Activated T-helper 1 cell treated with anti-CD3 and anti-CD28 coated beads, Interleukin-12 subunit alpha, Interleukin-12 subunit beta, Interleukin-2, Interleukin-4 antibody, amounts not matched to agents 30 ng/mL and 10 ng/mL and 1 ng/mL, durations not matched to agents 14 hours and 24 hours and 36 hours (primary cell): ENCODE measurements at regions not wholly inside any gene's neighbourhood (a gene's known extent, or its start where the extent isn't known, plus 50 kb on each side); places are given as distances from the start of the nearest gene placed in this dataset.
A peak's percentile ranks its signal among the peaks of the same experiment; 100 is the strongest.

Source experiments
- DNase-seq: peaks from one replicate; pipeline ENCODE4 v3.0.0; 2021; ENCODE audit warnings: low spot score
- H3K27ac Mint-ChIP-seq: one replicate; pipeline ENCODE4 v1.8.0; 2021; ENCODE audit warnings: mild to moderate bottlenecking, mixed read lengths
- H3K27me3 Mint-ChIP-seq: one replicate; pipeline ENCODE4 v1.8.0; 2022; ENCODE audit warnings: mild to moderate bottlenecking, moderate library complexity, mixed read lengths; ENCODE audit not compliant: insufficient read depth
- H3K36me3 Mint-ChIP-seq: one replicate; pipeline ENCODE4 v1.8.0; 2021; ENCODE audit warnings: low read depth, mixed read lengths
- H3K4me1 Mint-ChIP-seq: one replicate; pipeline ENCODE4 v1.8.0; 2021; ENCODE audit warnings: low read depth, mixed read lengths
- H3K4me3 Mint-ChIP-seq: one replicate; pipeline ENCODE4 v1.8.0; 2021; ENCODE audit warnings: mild to moderate bottlenecking, moderate library complexity, mixed read lengths
- H3K9me3 Mint-ChIP-seq: one replicate; pipeline ENCODE4 v1.8.0; 2021; ENCODE audit warnings: mixed read lengths
- intact Hi-C: fragments of 100-400 bp; cut with micrococcal nuclease; formaldehyde crosslinking; loops from one replicate; pipeline ENCODE4 v1.15.1; 2024

GRCh38 chr1:177863796-177864195 lies 106.1 kb downstream of the SEC16B start:
- no peak overlapping the region for H3K4me3 Mint-ChIP-seq
- no peak overlapping the region for H3K27ac Mint-ChIP-seq
- no peaks in the 10 kb centered on the region for H3K9me3 Mint-ChIP-seq
- intact Hi-C loops = no loop called here
- no peaks in the 10 kb centered on the region for H3K4me1 Mint-ChIP-seq
- no peak for DNase-seq
- H3K36me3 Mint-ChIP-seq = no peaks in the 10 kb centered on the region
- H3K27me3 Mint-ChIP-seq = no peaks in the 10 kb centered on the region

- no peaks in the 10 kb centered on the region for H3K36me3 Mint-ChIP-seq
- intact Hi-C loops = no loop called here
- H3K27me3 Mint-ChIP-seq = no peaks in the 10 kb centered on the region
- H3K27ac Mint-ChIP-seq = no peak overlapping the region
- H3K4me1 Mint-ChIP-seq = no peaks in the 10 kb centered on the region
- no peak overlapping the region for H3K4me3 Mint-ChIP-seq
- DNase-seq = no peak
- H3K9me3 Mint-ChIP-seq = no peaks in the 10 kb centered on the region
Measured at GRCh38 chr1:177862916-177863315, 106.9 kb downstream of the SEC16B start.

GRCh38 chr1:177859572-177859971 lies 110.3 kb downstream of the SEC16B start:
- Mint-ChIP-seq H3K4me1 (no peaks in the 10 kb centered on the region), H3K4me3 (no peak overlapping the region), H3K36me3 (no peaks in the 10 kb centered on the region), H3K9me3 (no peaks in the 10 kb centered on the region), H3K27ac (no peak overlapping the region), H3K27me3 (no peaks in the 10 kb centered on the region)
- intact Hi-C loops = no loop called here
- no peak for DNase-seq

DNA sequence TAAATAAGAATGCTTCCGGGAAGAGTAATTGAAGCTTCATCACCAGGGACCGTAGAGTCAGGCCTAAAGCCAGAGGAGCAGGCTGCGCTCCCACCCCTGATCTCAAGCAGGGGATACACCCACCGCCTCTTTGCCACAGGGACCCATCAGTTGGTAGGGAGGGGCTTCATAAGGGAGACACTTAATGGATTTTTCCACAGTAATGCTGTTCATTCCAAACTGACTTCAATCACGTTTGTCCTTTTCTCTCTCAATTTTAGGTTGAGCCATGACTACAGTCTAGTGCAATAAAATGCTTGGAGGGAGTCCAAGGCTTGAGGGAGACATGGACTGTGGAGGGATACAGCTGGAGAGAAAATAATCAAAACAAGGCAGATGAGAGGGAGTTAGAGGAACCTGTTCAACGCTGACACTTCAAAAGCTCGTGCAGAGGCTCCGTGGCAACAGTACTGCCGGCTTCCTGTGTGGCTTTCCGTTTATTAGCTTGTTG lies 111.5 kb downstream of the SEC16B start:
- no peak overlapping the region for H3K4me3 Mint-ChIP-seq
- H3K36me3 Mint-ChIP-seq = no peaks in the 10 kb centered on the region
- no peak overlapping the region for H3K27ac Mint-ChIP-seq
- H3K9me3 Mint-ChIP-seq = no peaks in the 10 kb centered on the region
- intact Hi-C loops = no loop called here
- H3K27me3 Mint-ChIP-seq = no peaks in the 10 kb centered on the region
- H3K4me1 Mint-ChIP-seq = no peaks in the 10 kb centered on the region
- DNase-seq = no peak

DNA sequence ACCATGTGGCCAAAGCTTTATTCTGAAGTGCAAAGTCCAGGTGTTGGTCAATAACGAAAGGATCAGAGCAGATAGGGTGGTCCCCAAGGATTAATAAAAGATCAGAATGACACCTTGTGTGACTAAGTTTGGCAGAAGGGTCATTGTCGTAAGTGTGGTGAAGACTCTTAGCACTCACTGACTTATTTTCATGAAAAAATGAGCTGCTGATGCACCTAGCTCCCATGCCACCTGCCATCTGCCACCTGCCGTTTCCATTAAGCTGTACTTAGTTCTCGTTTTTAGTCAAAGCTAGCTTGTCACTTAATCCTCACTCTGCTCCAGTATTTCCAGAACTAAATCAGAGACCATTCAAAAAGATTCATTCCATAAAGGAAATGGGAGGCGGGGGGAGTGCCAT lies 112.6 kb downstream of the SEC16B start:
- Mint-ChIP-seq H3K36me3 (no peaks in the 10 kb centered on the region), H3K4me1 (no peaks in the 10 kb centered on the region), H3K9me3 (no peaks in the 10 kb centered on the region), H3K27me3 (no peaks in the 10 kb centered on the region), H3K27ac (no peak overlapping the region), H3K4me3 (no peak overlapping the region)
- no peak for DNase-seq
- intact Hi-C loops = no loop called here

DNA sequence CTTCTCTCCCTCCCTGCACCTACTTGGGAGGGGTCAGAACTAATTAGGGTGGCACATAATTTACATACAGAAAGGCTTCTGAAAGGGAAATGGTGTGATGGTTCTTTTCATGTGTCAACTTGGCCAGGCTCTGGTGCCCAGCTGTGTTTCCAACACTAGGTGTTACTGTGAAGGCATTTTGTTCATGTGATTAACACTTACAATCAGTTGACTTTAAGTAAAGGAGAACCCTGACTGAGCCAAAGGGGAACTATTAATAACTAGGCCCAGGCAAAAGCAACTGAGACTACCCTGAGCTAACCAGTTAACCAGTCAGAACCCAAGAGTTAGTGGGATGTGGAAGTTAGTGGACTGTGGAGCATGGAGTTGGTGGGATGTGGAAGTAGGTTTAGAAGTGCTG lies 114.9 kb downstream of the SEC16B start:
- no peaks in the 10 kb centered on the region for H3K4me1 Mint-ChIP-seq
- H3K4me3 Mint-ChIP-seq = no peak overlapping the region
- no peaks in the 10 kb centered on the region for H3K9me3 Mint-ChIP-seq
- H3K36me3 Mint-ChIP-seq = no peaks in the 10 kb centered on the region
- H3K27ac Mint-ChIP-seq = no peak overlapping the region
- intact Hi-C loops = no loop called here
- no peak for DNase-seq
- no peaks in the 10 kb centered on the region for H3K27me3 Mint-ChIP-seq

- H3K4me3 Mint-ChIP-seq = no peak overlapping the region
- H3K36me3 Mint-ChIP-seq = no peaks in the 10 kb centered on the region
- DNase-seq = no peak
- intact Hi-C loops = no loop called here
- no peak overlapping the region for H3K27ac Mint-ChIP-seq
- H3K27me3 Mint-ChIP-seq = no peaks in the 10 kb centered on the region
- peaks cover 3% of the 10 kb centered on the region for H3K9me3 Mint-ChIP-seq
- H3K4me1 Mint-ChIP-seq = no peaks in the 10 kb centered on the region
Measured at GRCh38 chr1:177849579-177850290, 120.1 kb downstream of the SEC16B start.

- no peaks in the 10 kb centered on the region for H3K36me3 Mint-ChIP-seq
- no peaks in the 10 kb centered on the region for H3K27me3 Mint-ChIP-seq
- H3K9me3 Mint-ChIP-seq = peaks cover 3% of the 10 kb centered on the region
- intact Hi-C loops = no loop called here
- no peak overlapping the region for H3K27ac Mint-ChIP-seq
- H3K4me3 Mint-ChIP-seq = no peak overlapping the region
- DNase-seq = no peak
- H3K4me1 Mint-ChIP-seq = no peaks in the 10 kb centered on the region
Measured at GRCh38 chr1:177849130-177849529, 120.7 kb downstream of the SEC16B start.

- H3K4me3 Mint-ChIP-seq = no peak overlapping the region
- H3K27ac Mint-ChIP-seq = peak overlapping the region; percentile 50
- H3K9me3 Mint-ChIP-seq = peaks cover 3% of the 10 kb centered on the region
- H3K4me1 Mint-ChIP-seq = no peaks in the 10 kb centered on the region
- H3K36me3 Mint-ChIP-seq = no peaks in the 10 kb centered on the region
- H3K27me3 Mint-ChIP-seq = no peaks in the 10 kb centered on the region
- intact Hi-C loops = no loop called here
- DNase-seq = no peak
Measured at GRCh38 chr1:177848577-177848976, 121.3 kb downstream of the SEC16B start.

- Mint-ChIP-seq H3K27ac (no peak overlapping the region), H3K4me3 (no peak overlapping the region), H3K4me1 (no peaks in the 10 kb centered on the region), H3K27me3 (no peaks in the 10 kb centered on the region), H3K9me3 (peaks cover 3% of the 10 kb centered on the region), H3K36me3 (no peaks in the 10 kb centered on the region)
- intact Hi-C loops = no loop called here
- no peak for DNase-seq
Measured at GRCh38 chr1:177847843-177848242, 122.0 kb downstream of the SEC16B start.

DNA sequence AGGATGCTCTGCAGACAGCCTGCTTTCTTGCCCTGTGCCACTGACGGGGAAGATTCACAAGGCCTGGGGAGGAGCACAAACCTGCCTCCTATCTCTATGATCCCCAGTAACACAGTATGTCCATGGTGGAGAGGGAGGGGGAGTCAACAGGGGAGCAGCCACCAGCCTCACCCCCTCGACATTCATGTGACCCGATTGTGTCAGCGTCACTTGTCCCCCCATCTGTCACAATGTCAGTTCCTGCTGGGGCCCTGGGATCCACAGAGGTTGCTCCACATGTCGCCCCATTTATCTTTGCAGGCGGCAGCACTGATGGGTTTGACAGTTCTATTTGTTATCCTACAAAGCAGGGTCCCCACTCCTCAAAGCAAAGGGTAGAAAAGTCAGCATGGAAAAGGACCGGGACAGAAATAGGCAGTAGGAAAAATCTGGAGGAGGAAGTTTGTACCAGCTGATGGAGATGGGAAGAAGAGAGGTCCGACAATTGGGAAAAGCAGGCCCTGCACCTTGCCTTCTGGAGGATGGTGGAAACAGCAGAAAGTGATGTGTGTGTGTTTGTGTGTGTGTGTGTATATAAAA lies 130.9 kb downstream of the SEC16B start:
- no peaks in the 10 kb centered on the region for H3K36me3 Mint-ChIP-seq
- no peak for DNase-seq
- H3K9me3 Mint-ChIP-seq = no peaks in the 10 kb centered on the region
- intact Hi-C loops = no loop called here
- no peak overlapping the region for H3K4me3 Mint-ChIP-seq
- no peaks in the 10 kb centered on the region for H3K27me3 Mint-ChIP-seq
- H3K27ac Mint-ChIP-seq = no peak overlapping the region
- no peaks in the 10 kb centered on the region for H3K4me1 Mint-ChIP-seq

DNA sequence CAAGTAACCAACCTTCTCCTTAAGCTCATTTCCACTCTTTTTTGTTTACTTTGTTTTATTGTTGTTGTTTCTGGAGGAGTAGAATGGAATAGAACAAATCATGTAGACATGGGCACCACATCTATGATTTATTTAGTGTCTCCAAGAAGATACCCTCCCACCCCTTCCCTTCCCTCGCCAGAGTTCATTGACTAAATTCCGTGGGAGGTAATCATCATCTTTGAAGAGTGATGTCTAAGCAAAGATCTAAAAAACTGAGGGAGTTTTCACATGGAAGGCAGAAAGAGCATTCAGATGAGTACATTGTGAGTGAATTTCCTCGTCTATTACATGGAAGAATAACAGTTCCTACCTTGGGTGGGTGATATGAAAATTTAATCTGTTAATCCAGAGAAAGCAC lies 136.2 kb downstream of the SEC16B start:
- H3K36me3 Mint-ChIP-seq = no peaks in the 10 kb centered on the region
- H3K27me3 Mint-ChIP-seq = no peaks in the 10 kb centered on the region
- DNase-seq = no peak
- H3K4me3 Mint-ChIP-seq = no peak overlapping the region
- intact Hi-C loops = no loop called here
- no peak overlapping the region for H3K27ac Mint-ChIP-seq
- H3K9me3 Mint-ChIP-seq = peaks cover under 1% of the 10 kb centered on the region
- H3K4me1 Mint-ChIP-seq = no peaks in the 10 kb centered on the region

- H3K4me3 Mint-ChIP-seq = no peak overlapping the region
- no peak overlapping the region for H3K27ac Mint-ChIP-seq
- no peak for DNase-seq
- H3K36me3 Mint-ChIP-seq = no peaks in the 10 kb centered on the region
- H3K27me3 Mint-ChIP-seq = no peaks in the 10 kb centered on the region
- peaks cover 3% of the 10 kb centered on the region for H3K9me3 Mint-ChIP-seq
- intact Hi-C loops = no loop called here
- H3K4me1 Mint-ChIP-seq = no peaks in the 10 kb centered on the region
Measured at GRCh38 chr1:177830531-177831135, 139.2 kb downstream of the SEC16B start.
